Activated CD4-positive, alpha-beta memory T cell treated with anti-CD3 and anti-CD28 coated beads, Interleukin-2, amount 10 ng/mL, durations not matched to agents 7 days and 5 days (primary cell): ENCODE measurements at regions not wholly inside any gene's neighbourhood (a gene's known extent, or its start where the extent isn't known, plus 50 kb on each side); places are given as distances from the start of the nearest gene placed in this dataset.

Experiments
- CTCF ChIA-PET: fragments of 350-600 bp; sonication (Branson Sonifier 250); formaldehyde crosslinking; loops from one replicate; lab custom pipeline; 2021; ENCODE audit warnings: antibody characterized with exemption, inconsistent platforms; lab: Charles Lee
- POLR2A ChIA-PET: fragments of 350-600 bp; sonication (Branson Sonifier 250); formaldehyde crosslinking; loops from one replicate; lab custom pipeline; 2021; ENCODE audit warnings: antibody characterized with exemption; lab: Charles Lee
- DNase-seq: peaks from one replicate; pipeline ENCODE4 v3.0.0-alpha.2; 2020
- H3K27ac Mint-ChIP-seq: one replicate; pipeline ENCODE4 v1.8.0; 2021; ENCODE audit warnings: mild to moderate bottlenecking, mixed read lengths
- H3K27me3 Mint-ChIP-seq: one replicate; pipeline ENCODE4 v1.8.0; 2021; ENCODE audit warnings: mixed read lengths
- H3K36me3 Mint-ChIP-seq: one replicate; pipeline ENCODE4 v1.8.0; 2021; ENCODE audit warnings: low read depth, mixed read lengths
- H3K4me1 Mint-ChIP-seq: one replicate; pipeline ENCODE4 v1.8.0; 2021; ENCODE audit warnings: mixed read lengths
- H3K4me3 Mint-ChIP-seq: one replicate; pipeline ENCODE4 v1.8.0; 2021; ENCODE audit warnings: mild to moderate bottlenecking, mixed read lengths
- H3K9me3 Mint-ChIP-seq: one replicate; pipeline ENCODE4 v1.8.0; 2021; ENCODE audit warnings: mixed read lengths

- Mint-ChIP-seq H3K4me3 (no peak overlapping the region), H3K9me3 (no peaks in the 10 kb centered on the region), H3K27ac (no peak overlapping the region), H3K36me3 (no peaks in the 10 kb centered on the region), H3K4me1 (no peaks in the 10 kb centered on the region), H3K27me3 (no peaks in the 10 kb centered on the region)
- POLR2A ChIA-PET = no interaction called here
- CTCF ChIA-PET = no interaction called here
- DNase-seq = no peak
Observed at GRCh38 chr9:79224672-79225433, 346.9 kb upstream of the TLE4 start.

DNA sequence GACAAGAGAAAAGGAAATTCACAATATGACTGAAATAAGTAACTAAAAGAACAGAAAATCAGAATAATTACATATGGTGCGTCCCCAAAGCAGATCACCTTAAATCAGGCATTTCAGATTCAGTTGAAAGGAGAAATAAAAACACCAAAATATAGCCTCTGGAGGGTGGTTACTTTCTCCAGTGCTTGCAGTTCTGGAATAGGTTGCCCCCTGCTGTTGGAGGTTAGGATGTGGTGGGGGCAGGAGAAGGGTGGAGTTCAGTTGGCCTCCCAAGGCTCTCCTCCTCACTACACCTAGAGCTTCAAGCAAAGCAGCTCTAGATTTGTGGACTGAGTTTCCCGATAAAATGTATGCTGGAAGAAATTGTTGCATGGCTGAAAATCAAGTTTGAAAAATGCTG, 338.2 kb upstream of the TLE4 start:
- ChIA-PET POLR2A (no interaction called here), CTCF (no interaction called here)
- no peaks in the 10 kb centered on the region for H3K36me3 Mint-ChIP-seq
- no peaks in the 10 kb centered on the region for H3K4me1 Mint-ChIP-seq
- no peaks in the 10 kb centered on the region for H3K27me3 Mint-ChIP-seq
- DNase-seq = no peak
- no peak overlapping the region for H3K4me3 Mint-ChIP-seq
- H3K9me3 Mint-ChIP-seq = no peaks in the 10 kb centered on the region
- no peak overlapping the region for H3K27ac Mint-ChIP-seq

GRCh38 chr9:79236466-79236865, 335.3 kb upstream of the TLE4 start:
- Mint-ChIP-seq H3K27me3 (no peaks in the 10 kb centered on the region), H3K36me3 (no peaks in the 10 kb centered on the region), H3K4me1 (no peaks in the 10 kb centered on the region), H3K4me3 (no peak overlapping the region), H3K9me3 (no peaks in the 10 kb centered on the region), H3K27ac (no peak overlapping the region)
- ChIA-PET POLR2A (no interaction called here), CTCF (no interaction called here)
- DNase-seq = no peak

DNA sequence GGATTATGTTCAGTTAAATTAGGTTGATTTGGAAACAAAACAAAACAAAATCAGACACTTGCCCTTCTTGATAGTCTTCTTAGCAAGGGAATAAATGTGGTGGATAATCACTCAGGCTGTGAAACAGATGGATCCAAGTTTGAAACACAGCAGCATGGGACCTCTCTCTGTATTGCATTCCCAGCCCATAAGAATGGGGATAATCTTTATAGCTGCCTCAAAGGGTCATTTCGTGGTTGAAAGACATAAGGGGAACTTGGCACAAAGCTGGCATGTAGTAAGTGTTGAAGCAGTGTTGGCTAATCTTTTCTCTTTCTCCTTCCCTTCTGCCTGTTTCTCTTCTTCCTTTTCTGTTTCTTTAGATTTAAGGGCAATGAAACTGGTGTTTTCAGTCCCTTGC, 333.9 kb upstream of the TLE4 start:
- no peak for DNase-seq
- Mint-ChIP-seq H3K4me1 (no peaks in the 10 kb centered on the region), H3K27me3 (no peaks in the 10 kb centered on the region), H3K36me3 (no peaks in the 10 kb centered on the region), H3K27ac (no peak overlapping the region), H3K9me3 (no peaks in the 10 kb centered on the region), H3K4me3 (no peak overlapping the region)
- ChIA-PET POLR2A (no interaction called here), CTCF (no interaction called here)

DNA sequence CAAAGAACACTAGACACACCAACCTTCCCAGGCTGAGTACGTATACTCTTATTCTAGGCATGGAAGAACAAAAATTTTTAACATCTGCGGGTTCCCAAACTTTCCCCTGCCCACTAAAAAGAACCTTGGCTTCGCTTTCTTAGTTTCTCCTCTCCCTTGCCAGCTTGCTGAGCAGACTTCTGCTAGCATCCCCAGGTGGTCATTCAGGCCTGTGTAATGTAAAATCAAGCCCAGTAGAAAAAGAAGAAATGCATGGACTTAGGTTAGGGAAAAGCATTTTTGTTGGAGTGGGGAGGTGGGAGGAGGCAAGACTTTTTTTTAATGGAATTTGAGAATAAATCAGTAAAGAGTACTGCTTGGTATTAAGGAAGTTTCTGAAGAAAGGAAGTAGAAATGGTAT, 331.0 kb upstream of the TLE4 start:
- H3K27me3 Mint-ChIP-seq = no peaks in the 10 kb centered on the region
- POLR2A ChIA-PET = no interaction called here
- no peaks in the 10 kb centered on the region for H3K4me1 Mint-ChIP-seq
- H3K9me3 Mint-ChIP-seq = no peaks in the 10 kb centered on the region
- no peak overlapping the region for H3K27ac Mint-ChIP-seq
- CTCF ChIA-PET = no interaction called here
- H3K36me3 Mint-ChIP-seq = no peaks in the 10 kb centered on the region
- no peak overlapping the region for H3K4me3 Mint-ChIP-seq
- no peak for DNase-seq

DNA sequence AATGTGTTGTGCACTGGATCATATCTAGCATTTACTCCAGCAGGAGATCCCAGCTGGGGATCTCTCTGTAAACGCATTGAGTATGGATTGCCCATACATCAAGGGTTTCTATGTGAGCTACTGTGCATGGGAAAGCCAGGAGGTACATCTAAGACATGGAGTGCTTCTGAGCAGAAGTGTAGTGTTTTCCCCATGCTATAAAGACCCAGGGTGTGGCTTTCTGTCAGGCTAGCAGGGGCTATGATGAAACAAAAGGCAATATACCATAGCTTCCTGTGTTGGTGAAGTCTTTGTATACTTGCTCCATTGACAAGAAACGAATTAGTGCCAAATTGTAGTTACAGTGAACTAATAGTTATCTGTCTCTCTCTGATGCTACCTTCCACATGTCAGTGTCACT, 329.3 kb upstream of the TLE4 start:
- DNase-seq = no peak
- CTCF ChIA-PET = no interaction called here
- no peak overlapping the region for H3K27ac Mint-ChIP-seq
- H3K4me1 Mint-ChIP-seq = no peaks in the 10 kb centered on the region
- H3K27me3 Mint-ChIP-seq = no peaks in the 10 kb centered on the region
- POLR2A ChIA-PET = no interaction called here
- no peaks in the 10 kb centered on the region for H3K36me3 Mint-ChIP-seq
- no peaks in the 10 kb centered on the region for H3K9me3 Mint-ChIP-seq
- H3K4me3 Mint-ChIP-seq = no peak overlapping the region

- Mint-ChIP-seq H3K9me3 (no peaks in the 10 kb centered on the region), H3K27me3 (no peaks in the 10 kb centered on the region)
- POLR2A ChIA-PET = no interaction called here
Observed at GRCh38 chr9:79246170-79246569, 325.6 kb upstream of the TLE4 start.

DNA sequence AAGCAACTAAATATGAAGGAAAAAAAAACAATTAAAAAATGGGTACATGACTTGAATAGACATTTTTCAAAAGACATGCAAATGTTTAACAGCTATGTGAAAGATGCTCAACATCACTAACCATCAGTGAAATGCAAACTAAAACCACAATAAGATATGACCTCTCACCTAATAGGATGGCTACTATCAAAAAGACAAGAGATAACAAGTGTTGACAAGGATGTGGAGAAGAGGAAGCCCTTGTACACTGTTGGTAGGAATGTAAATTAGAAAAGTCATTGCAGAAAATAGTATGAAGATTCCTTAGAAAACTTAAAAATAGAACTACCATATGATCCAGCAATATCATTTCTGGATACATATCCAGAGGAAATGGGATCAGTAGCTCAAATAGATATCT, 324.7 kb upstream of the TLE4 start:
- ChIA-PET CTCF (no interaction called here), POLR2A (no interaction called here)
- no peak for DNase-seq
- Mint-ChIP-seq H3K9me3 (no peaks in the 10 kb centered on the region), H3K4me1 (no peaks in the 10 kb centered on the region), H3K4me3 (no peak overlapping the region), H3K27me3 (no peaks in the 10 kb centered on the region), H3K36me3 (no peaks in the 10 kb centered on the region), H3K27ac (no peak overlapping the region)

More at GRCh38 chr9:79246170-79246569, 325.6 kb upstream of the TLE4 start:
- no peak overlapping the region for H3K27ac Mint-ChIP-seq
- H3K4me1 Mint-ChIP-seq = no peaks in the 10 kb centered on the region
- no peaks in the 10 kb centered on the region for H3K36me3 Mint-ChIP-seq
- CTCF ChIA-PET = no interaction called here
- no peak overlapping the region for H3K4me3 Mint-ChIP-seq
- no peak for DNase-seq

DNA sequence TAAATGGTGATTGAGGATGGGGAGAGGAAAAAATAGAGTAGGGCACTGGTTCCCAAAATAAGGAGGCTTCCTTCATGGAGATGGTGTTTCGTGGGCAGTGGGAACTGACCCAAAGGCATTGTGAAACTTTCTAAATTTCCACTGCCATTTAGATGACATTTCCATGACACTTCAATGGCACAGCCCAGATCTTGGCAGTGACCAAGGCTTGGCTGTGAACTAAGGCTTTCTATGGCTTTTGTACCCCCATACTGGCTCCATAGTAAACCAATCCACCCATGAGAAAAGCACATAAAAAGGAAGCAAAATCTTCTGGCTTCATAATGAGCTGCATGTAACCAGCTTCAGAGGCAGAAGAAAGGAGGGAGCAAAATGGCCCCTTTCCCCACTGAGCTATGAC, 321.0 kb upstream of the TLE4 start:
- ChIA-PET CTCF (no interaction called here), POLR2A (no interaction called here)
- Mint-ChIP-seq H3K4me1 (no peaks in the 10 kb centered on the region), H3K36me3 (no peaks in the 10 kb centered on the region), H3K4me3 (no peak overlapping the region), H3K27me3 (no peaks in the 10 kb centered on the region), H3K27ac (no peak overlapping the region), H3K9me3 (no peaks in the 10 kb centered on the region)
- DNase-seq = no peak

DNA sequence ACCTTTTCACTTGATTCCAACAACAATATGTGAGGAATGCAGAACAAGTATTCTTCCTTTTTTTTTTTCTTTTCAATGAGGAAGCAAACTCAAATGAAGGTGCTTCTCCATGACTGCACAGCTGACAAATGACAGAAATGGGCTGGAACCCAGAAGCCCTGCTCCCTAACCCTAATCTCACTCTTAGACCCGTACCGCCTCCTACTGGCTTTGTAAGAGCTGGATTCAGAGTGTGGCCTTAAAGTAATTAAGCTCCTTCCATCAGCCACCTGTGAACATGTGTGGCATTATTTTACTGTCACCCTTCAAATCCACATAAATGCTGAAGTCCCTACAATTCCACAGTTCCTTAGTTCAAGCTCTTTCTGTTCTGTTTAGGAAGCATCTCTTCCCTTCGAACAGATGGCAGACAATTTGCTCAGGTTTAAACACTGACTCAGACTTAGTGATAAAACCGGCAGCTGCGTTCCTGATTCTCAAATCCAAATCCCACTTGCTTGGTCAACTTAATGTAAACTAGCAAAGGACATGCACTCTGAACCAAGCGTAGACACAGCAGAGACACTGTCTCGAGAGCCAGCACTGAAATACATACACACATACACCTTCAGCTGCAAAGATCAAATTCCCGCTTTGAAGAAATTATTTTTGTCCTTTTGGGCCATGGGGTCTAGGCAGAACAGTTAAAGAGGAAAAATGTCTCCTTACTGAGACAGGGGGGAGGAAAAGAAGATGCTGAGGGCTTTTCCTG, 316.7 kb upstream of the TLE4 start:
- ChIA-PET CTCF (no interaction called here), POLR2A (no interaction called here)
- no peak for DNase-seq
- no peaks in the 10 kb centered on the region for H3K36me3 Mint-ChIP-seq
- no peak overlapping the region for H3K4me3 Mint-ChIP-seq
- H3K9me3 Mint-ChIP-seq = no peaks in the 10 kb centered on the region
- H3K27me3 Mint-ChIP-seq = peaks cover 1% of the 10 kb centered on the region
- H3K4me1 Mint-ChIP-seq = no peaks in the 10 kb centered on the region
- H3K27ac Mint-ChIP-seq = no peak overlapping the region

DNA sequence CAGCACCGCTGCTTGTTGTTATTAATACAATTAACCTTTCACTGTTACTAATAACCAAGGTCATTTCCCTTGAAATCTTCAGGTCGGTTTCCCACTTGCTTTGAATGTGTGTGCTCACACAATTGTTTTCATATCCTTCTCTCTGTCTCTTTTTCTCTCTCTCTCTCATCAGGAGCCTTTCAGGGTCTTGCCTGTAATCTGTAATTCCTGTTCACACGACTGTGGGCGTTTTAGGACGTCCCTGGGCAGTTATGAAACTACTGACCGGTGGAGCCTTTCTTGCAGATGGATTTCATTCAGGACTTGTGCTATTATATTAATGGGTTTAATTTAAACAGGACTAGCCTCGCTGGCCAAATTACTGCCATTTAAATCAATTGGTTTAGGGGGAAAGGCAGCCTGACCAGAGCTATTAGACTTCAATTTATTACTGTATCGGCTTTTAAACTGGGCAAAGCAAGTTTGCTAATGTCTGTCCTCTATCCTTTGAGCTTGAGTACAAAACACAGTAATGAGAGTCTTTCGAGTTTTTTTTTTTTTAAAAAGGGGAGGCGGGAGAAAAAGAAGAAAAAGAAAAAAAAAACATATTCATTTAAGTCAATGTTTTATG, 316.0 kb upstream of the TLE4 start:
- no peaks in the 10 kb centered on the region for H3K9me3 Mint-ChIP-seq
- POLR2A ChIA-PET = no interaction called here

DNA sequence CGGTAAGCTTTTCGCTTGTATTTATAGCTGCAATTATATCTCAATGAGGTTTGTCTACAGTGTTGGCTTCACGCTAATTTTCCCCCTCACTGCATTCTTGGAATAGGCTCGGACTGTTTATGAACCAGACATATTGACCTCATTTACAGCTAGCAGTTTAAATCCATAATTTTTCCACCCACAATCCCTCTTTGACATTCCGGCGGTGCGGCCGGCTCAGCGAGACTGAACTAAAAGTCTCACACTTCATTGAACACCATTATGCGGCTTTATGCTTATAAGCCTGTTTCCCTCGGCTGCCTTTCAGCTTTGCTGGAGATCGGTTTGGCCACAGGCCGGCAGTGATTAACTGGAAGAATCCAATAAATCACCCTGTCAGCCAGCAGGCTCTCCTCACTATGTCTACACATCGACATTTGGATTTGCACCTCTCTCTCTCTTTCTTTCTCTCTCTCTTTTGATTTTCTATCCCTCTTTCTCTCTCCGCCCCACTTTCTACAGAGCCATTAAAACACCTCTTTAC, 315.0 kb upstream of the TLE4 start:
- Mint-ChIP-seq H3K27ac (no peak overlapping the region), H3K4me3 (no peak overlapping the region), H3K9me3 (no peaks in the 10 kb centered on the region), H3K27me3 (peaks cover 2% of the 10 kb centered on the region), H3K4me1 (no peaks in the 10 kb centered on the region), H3K36me3 (no peaks in the 10 kb centered on the region)
- DNase-seq = no peak
- ChIA-PET POLR2A (no interaction called here), CTCF (no interaction called here)

More for the DNA sequence above, 316.0 kb upstream of the TLE4 start:
- Mint-ChIP-seq H3K27ac (no peak overlapping the region), H3K36me3 (no peaks in the 10 kb centered on the region), H3K4me3 (no peak overlapping the region), H3K27me3 (peaks cover 2% of the 10 kb centered on the region), H3K4me1 (no peaks in the 10 kb centered on the region)
- CTCF ChIA-PET = no interaction called here
- no peak for DNase-seq

GRCh38 chr9:79257228-79257781, 314.5 kb upstream of the TLE4 start:
- Mint-ChIP-seq H3K4me1 (no peaks in the 10 kb centered on the region), H3K27ac (no peak overlapping the region), H3K9me3 (no peaks in the 10 kb centered on the region), H3K36me3 (no peaks in the 10 kb centered on the region), H3K4me3 (no peak overlapping the region), H3K27me3 (peaks cover 2% of the 10 kb centered on the region)
- POLR2A ChIA-PET = no interaction called here
- DNase-seq = no peak
- CTCF ChIA-PET = no interaction called here
